GM18909 (cell line): ENCODE measurements at regions not wholly inside any gene's neighbourhood (a gene's known extent, or its start where the extent isn't known, plus 50 kb on each side); places are given as distances from the start of the nearest gene placed in this dataset.
A peak's percentile ranks its signal among the peaks of the same experiment; 100 is the strongest.

Experiments
- ATAC-seq: cut with Tn5 transposase; IDR thresholded peaks from one replicate; pipeline ENCODE4 v1.9.1; 2021; ENCODE audit warnings: mild to moderate bottlenecking; ENCODE audit not compliant: unreplicated experiment, poor library complexity

DNA sequence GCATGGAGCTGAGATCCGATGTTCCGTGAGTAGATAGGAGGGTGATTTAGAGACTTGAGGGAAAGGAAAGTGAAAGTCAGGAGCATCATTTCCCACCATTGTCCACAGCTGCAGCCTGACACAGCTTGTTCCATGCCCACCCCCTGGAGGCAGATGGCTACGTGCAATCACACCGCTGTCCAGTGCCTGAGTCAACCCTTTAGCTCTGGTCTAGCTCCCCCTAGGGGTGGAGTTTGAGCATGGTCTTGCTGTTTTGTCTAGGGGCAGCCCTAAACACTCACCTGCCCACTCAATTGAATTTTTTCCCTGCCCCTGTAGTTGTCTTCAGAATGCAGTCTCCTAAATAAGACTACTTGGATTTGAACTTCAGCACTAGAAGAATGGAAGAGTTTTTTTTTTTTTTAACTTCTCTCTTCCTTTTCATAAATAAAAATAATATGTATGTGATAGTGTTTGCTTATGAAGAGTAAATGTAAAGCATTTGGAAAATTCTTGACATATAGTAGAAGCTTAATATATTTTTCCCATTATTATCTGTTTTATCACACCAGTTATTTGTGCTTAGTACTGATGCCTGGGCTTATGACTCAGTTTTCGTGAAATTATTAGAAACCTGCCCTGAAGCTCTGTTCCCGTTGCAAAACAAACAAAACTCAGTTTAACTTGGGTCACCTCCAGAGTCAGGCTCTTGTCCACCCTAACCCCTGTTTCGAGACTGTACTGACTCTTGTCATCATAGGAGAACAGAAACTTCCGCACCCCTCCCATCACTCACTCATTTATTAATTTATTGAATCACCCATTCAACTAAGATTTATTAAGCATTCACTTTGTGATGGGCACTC is 814.8 kb downstream of the MAFB start:
- peak; percentile 91 for ATAC-seq

DNA sequence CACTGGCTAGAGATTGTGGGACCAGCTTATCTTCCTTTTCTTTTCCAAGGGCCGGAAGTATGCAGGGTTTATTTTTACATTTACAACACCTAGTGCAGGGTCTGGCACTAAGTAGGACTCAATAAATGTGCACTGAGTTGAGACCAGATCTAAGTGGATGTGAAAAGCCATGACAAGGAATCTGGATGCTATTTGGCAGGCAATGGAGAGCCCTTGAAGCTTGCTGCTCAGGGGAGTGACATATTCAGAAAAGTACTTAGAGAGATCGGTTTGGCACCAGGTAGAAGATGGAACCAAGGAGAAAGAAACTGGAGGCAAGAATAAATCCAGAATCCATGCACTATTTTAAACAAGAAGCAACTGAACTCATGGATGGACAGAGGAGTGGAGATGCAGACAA is 815.8 kb downstream of the MAFB start:
- ATAC-seq, result no peak

DNA sequence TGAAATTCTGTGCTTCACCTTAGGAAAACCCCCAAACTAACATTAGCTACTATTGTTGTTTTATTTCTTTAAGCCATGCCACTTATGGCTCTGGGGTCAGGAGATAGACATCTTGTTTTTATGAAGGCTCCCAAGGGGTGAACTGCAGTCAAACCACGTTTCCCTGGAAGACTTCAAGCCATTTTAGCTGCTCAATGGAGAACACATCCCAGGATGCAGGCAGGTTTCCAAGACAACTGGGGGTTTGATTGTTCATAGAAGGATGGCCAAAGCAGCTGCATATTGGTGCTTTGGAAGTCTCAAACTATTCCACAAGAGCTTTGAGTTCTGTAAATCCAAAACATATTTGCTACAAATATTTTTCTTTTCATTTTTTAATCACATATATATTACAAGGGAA is 818.0 kb downstream of the MAFB start:
- ATAC-seq, result no peak

DNA sequence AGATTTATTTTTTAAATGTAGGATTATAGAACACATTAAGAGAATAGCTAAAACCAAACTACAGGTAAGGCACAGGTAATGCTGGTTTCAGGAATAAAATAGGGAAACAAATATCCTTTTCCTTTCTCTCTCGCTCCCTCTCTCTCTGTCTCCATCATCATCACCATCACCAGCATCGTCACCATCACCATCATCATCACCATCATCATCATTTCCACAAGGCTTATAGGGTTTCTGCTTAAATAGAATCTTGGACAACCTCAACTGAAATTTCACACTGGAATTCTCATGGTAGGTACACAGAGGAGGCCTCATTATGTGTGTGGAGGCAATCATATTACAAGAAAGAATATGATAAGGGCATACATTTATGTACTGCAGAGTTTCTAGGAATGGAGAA is 823.6 kb downstream of the MAFB start:
- ATAC-seq, result no peak

DNA sequence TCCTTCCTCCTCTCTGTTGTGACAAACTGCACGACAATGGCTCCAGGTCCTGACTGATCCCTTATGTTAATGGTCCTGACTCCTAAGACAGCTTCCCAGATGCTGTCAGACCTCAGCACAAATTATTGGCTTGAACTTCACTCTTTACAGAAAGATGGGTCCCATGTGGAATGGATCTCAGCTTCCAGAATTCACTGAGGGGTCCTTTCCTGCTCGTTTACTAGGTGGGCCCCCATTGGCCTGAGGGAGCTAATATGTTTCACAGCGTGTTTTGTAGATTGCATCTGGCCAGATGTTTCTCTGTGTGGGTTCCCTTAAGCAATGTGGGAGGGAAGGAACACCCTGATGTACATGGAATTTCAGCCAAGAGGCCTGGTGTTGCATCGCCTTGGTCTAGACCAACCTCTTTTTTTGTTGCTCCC is 826.6 kb downstream of the MAFB start:
- ATAC-seq, result no peak

DNA sequence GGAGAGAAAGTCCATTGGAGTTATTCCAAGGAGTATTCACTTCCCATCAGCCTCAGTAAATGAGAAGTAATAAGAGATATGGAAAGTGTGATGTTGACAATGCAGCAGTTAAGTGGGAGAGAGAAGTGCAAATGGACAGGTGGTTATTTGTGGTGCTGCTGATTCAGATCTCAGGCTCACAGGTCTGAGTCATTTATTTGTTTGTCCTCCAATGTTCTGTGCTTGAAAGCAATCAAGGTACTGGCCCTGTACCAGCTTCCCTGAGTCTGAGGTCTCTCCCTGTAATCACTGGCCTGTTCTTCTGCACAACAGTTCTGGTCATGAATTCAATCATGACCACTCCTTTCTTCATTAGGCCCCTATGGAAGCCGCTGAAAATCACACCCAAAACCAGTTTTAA is 827.7 kb downstream of the MAFB start:
- no peak for ATAC-seq

DNA sequence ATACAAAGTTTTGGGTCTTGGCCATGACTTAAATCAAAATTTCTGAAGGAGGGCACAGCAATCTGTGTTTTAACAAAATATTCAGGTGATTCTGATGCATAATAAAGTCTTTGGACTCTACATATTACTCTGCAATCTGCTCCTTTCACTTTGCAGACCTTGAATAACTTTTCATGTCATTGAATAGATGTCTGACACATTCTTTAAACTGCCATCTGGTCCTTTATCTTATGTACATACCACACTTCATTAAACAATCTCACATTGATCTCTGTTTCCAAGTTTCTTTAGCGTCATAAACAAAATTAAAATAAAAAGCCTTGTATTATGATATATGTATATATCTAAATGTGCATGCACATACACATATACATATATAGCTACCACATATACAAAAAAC is 831.2 kb downstream of the MAFB start:
- no peak for ATAC-seq

DNA sequence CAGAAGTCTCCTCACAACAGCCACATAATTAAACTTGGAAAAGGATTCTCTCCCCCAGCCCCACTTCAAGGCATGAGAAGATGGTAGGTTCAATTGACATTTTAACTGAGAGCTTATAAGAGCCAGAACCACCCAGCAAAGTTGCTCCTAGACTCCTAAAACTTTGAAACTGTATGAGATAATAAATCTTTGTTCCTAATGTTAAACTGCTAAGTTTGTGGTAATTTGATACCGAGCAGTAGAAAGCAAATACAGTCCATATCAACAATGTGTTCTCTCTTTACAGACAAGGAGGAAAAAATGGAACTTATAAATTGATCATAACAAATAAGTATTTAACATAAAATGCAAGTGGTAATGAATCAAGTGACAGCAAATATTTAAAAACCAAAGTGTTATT is 831.8 kb downstream of the MAFB start:
- ATAC-seq, result no peak

DNA sequence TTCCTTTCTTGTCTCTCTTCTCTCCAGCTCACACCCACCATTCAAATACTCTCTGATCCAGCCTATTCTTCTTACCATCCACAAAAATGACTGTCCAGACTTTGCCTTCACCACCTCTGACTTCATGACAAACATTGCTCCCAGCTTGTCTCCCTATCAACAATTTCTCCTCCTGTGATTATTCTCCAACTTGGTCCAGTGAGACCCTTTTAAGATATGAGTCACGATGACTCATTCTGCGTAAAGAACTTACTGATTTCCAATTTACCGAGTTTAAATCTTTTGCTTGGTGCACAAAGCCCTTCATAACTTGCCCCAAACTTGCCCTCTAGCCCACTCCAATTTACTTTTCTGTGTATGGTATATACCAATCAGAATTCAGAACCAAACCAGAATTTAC is 833.2 kb downstream of the MAFB start:
- ATAC-seq, result no peak

DNA sequence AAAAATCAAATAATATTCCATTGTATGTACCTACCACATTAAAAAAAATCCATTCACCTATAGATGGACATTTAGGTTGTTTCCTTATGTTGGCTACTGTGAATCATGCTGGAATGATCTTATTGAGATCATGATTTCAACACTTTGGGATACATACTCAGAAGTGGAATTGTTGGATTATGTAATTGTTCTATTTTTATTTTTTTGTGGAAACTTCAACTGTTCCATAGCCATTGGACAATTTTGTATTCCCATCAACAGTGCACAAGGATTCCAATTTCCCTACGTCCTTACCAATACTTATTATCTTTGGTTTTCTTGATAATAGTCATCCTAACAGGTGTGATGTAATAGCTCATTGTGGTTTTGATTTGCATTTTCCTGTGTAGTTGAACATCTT is 834.0 kb downstream of the MAFB start:
- ATAC-seq, result no peak

DNA sequence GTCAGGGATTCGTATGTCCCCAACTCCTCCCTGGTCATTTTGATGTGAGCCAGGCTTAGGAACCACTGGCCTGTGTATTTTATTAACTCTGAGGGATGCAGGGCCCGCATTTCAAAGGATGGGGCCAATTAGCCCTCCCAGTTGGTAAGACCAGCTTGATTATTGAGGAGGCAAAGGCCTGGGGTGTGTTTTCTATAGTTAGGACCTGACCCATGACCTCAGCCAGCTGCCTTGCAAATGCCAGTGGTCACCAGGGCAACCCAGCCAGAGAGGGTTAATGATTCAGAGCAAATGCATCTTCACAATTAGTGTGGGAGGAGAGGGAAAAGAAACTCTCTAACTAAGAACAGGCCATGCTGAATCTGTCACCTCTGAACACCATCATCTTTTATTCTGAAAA is 835.4 kb downstream of the MAFB start:
- ATAC-seq, result peak; percentile 86

DNA sequence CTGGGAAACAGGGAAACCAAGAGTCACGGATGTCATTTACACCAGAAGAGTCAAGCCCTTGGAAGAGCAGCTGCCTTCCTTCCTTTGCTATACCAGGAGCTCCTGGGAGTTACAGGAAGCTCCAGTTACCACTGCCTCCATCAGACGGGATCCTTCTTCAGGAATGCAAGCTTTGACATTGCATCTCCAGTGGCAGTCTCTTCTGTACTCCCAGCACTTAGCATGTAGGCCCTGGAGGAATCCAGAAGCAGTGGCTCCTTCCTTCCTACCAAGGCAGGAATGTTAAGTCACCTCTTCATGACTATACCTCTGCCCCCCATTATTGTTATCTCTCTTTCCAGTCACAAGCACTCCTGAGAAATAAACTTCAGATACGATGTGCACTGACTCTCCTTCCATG is 836.0 kb downstream of the MAFB start:
- no peak for ATAC-seq

DNA sequence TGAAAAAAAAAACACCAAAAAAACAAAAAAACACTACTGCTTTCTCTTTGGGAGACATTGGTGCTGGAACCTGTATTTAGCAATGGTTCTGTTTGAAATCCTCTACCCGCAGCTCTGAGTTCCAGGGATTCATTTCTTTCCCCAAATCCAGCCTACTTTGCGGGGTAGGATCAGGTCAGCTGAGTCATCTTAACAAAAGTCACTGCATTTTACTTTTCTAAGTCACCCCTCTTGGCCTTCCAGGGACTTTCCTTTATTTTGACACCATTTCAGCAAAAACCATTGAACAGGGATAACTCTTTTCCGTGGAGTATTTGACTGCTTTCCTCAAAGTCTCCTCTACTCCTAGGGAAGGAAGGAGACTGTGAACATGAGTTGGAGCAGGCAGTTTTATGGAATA is 837.6 kb downstream of the MAFB start:
- no peak for ATAC-seq

DNA sequence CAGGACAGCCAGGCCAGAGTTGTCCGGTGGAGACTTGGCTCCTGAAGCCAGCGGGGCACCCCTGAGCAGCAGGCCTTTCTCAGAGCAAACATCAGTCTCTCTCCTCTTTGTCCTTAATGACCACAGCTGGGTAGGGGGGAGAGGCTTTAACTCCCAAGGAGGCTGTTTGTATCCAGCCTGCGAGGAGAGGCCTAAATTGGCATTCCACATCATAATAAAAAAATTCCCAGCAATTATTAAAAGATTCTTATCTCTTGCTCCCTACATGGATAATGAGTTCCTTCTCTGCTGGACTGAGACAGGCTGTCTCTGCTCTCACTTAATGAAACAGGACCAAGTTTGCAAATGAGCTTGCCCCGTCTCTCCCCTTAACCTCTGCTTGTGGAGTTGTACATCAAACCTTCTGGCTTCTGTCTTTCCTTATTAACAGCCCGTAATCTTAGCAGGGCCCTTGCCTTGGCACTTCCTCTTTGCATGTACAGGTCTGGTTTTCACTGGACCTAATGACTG is 838.2 kb downstream of the MAFB start:
- ATAC-seq, result no peak

DNA sequence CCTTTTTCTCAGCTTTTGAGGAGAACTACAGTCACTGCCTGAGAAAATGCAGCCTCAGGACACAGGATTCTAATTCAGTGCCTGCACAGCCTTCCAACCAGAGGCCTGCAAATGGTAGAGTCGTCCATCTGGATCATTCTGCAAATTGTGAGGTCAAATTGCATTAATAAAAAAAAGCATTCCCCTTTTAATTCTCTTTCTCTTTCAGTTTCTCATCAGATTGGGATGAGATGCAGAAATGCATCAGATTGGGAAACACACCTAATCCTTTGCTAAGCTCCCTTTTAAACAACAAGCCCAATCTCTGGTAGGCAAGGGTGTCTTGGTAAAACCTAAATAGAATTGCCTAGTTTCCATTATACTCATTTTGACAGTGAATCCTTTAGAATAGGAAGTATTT is 838.8 kb downstream of the MAFB start:
- ATAC-seq, result no peak

DNA sequence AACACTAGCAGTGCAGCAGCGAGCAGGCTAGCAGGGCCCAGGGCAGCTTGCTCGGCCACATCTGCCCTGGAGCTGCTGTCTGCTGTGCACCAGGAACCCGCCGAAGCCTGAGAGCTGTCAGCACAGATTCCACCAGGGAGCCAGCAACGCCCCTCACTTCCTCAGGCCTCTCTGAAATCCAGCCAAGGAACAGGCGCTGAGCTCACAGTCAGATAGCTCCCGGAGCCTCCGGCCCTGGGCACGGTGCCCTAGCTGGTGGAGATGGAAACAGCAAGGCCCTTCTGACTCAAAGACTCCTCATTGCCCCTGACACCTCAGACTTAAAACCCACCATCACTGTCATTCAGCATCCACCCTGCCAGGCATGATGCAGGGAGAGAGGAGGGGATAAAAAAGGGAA is 839.4 kb downstream of the MAFB start:
- no peak for ATAC-seq

DNA sequence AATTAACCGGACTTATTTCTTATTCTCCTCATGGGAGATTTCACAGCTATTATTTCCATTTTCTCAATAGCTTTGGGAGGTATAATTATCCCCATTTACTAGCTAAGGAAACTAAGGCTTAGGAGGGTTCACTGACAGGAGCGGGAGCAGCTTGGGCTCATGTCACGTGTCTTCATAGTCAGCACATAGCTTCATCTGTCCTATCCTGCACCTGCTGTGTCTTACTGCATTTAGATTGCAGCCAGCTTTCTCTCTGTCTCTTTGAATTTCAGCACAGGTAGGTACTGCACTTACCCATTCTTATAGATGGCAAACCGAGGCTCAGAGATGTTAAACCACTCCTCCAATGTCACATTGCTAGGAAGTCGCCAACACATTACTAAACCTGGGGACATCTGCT is 839.9 kb downstream of the MAFB start:
- ATAC-seq, result no peak

DNA sequence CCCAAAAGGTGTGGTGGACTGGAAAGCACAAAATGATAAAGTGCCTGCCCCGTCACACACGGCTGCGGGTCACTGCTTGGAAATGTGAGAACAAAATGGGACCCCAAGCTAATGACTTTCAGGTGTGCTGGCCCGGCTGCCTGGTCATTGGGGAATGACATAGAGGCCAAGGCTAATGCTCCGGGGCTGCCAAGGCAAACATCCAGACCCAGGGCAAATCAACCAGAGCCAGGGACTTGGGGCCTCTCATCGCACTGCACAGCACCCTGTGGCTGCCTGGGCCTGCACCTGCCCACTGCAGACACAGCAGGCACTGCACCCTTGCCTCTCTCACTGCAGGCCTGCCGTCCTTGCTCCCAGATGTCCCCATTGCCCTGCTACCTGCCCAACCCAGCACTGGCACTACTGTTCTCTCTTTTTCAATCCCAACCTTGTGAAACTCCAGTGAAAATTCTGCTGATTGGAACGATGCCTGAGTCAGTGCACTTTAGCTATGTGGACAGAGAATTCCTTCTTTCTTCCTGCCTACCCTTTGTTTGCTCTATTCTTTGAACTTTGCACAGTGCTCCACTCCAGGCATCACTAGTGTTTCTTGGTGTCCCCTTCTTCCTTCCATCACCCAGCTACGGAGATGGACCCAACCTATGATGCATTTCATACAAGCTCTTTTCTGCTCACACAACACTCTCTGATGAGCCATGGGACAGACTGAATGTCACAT is 849.5 kb downstream of the MAFB start:
- no peak for ATAC-seq

DNA sequence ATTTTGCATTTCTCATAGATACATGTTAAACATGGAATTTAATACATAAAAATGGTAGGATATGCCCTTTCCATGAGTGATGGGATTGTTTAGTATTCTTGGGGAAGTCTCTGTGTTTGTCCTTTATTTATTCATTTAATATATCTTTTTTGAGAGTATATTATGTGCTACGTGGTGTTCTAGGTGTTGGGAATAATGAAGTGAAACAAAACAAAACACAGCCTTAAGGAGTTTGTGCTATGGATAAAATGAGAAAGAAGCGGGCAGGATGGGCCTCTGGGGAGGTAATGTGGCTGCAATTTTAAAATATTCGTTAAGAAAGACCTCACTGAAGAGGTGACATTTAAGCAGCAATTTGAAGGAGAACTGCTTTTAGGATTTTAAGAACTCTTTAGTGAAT is 851.5 kb downstream of the MAFB start:
- no peak for ATAC-seq

DNA sequence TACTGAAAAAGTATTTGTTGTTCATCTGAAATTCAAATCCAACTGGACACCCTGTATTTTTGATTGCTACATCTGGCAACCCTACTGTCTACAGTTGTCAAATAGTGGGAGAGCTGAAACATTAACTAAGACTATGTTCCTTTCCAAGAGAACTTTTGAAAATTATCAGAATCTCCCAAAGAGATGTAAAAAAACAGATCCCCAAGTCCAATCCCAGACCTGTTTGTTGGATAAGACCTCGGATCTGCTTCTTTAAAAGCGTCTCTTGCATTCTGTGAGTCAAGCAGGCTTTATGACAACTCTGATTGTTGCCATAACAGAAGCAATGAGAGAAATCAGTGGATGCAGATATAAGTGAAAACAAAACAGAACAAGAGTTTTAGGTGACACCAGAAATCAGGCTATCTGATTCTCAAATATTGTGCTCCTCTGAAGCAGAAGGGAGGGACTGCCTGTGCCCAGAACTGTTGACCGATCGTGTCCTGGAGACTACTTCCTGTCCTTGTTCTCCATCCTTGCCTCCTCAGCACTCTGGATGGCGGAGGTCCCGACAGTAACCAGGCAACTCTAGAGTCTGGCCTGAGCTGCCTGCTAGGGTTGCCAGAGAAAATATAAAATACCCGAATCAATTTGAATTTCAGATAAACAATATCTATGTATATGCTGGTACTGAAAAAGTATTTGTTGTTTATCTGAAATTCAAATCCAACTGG is 853.8 kb downstream of the MAFB start:
- ATAC-seq, result no peak

DNA sequence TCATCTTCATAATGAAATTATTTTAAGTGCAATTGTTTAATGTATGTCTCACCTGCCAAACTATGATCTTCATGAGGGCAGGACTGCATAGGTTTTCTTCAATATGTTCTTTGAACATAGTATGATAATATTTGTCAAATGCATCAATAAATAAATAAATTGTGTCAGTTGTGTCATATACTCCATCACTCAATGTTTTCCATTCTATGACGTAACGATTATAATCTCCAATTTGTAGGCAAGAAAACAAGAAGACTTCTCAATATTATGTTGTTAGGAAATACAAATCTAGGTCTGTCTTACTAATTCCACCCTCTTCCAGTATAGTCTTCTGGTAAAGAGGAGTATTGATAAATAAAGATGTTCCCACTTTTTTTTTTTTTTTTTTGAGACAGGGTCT is 858.1 kb downstream of the MAFB start:
- ATAC-seq, result no peak
